ENCODE measurements at regions not wholly inside any gene's neighbourhood (a gene's known extent, or its start where the extent isn't known, plus 50 kb on each side); places are given as distances from the start of the nearest gene placed in this dataset.

GRCh38 chr17:71485426-71485825 lies 635.4 kb upstream of the SOX9 start:
- no peak overlapping the region for H3K27ac ChIP-seq
- TF ChIP-seq POLR2AphosphoS5 (IDR thresholded peaks at IDR 0.05) = no peak
- no peak for TF ChIP-seq POLR2A (IDR thresholded peaks at IDR 0.05)
- TF ChIP-seq EP300 (IDR thresholded peaks at IDR 0.05) = no peak
- TF ChIP-seq CTCF (IDR thresholded peaks at IDR 0.05) = no peak
- no peaks in the 10 kb centered on the region for H3K9me3 ChIP-seq
- no peaks in the 10 kb centered on the region for H3K4me1 ChIP-seq
- intact Hi-C loops (cut with DNase I; ENCODE audit: low total_unique reads) = no loop called here
- 92 to 98% (median 93%) methylated on average over 3 of the region's 3 CpGs for WGBS, 5 donors
- no peak overlapping the region for H3K4me3 ChIP-seq
- no peak for DNase-seq
- H3K27me3 ChIP-seq = no peaks in the 10 kb centered on the region
- no peaks in the 10 kb centered on the region for H3K36me3 ChIP-seq

DNA sequence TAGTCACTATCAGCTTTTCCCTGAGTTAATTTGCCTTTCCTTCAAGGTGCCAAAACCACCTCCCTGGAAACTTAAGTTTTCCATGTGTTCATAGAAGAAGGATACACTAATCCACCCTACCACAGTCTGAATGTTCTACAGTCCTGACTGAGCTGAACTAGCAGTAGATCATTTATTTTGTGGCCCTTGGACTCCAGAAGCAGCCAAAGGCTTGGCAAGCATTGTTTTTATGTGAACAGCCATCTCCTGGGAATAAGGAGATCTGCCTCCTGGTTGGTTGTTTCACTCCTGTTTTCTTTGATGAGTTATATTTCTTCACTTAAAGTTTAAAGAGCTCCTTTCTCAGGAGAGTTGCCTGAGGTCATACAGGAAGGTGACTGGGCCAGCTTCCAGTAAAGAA lies 634.6 kb upstream of the SOX9 start:
- Histone ChIP-seq H3K4me1 (no peaks in the 10 kb centered on the region), H3K36me3 (no peaks in the 10 kb centered on the region), H3K27ac (no peak overlapping the region), H3K9me3 (no peaks in the 10 kb centered on the region), H3K4me3 (no peak overlapping the region), H3K27me3 (no peaks in the 10 kb centered on the region)
- intact Hi-C loops (cut with DNase I; ENCODE audit: low total_unique reads) = no loop called here
- TF ChIP-seq POLR2AphosphoS5 (IDR thresholded peaks at IDR 0.05) (no peak), POLR2A (IDR thresholded peaks at IDR 0.05) (no peak), CTCF (IDR thresholded peaks at IDR 0.05) (no peak), EP300 (IDR thresholded peaks at IDR 0.05) (no peak)
- no peak for DNase-seq

DNA sequence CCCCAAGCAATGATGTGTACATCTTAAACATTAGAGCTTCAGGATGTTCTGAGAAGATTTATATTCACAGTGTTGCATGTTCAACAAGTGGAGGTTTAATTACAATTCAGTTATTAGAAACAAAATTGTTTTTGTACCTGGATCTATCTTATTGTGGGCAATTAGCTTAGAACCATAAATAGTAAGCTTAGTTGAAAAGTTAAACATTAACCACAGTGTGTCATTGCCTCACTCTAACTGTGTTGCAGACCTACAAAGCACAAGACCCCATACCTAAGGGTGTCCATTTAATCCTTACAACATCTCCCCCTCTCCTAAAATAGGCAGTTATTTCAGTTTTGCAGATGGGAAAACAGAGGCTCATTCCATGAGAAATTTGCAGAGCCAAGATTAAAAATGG lies 632.0 kb upstream of the SOX9 start:
- no peak overlapping the region for H3K4me3 ChIP-seq
- TF ChIP-seq EP300 (IDR thresholded peaks at IDR 0.05) (no peak), POLR2A (IDR thresholded peaks at IDR 0.05) (no peak), CTCF (IDR thresholded peaks at IDR 0.05) (no peak)
- intact Hi-C loops (cut with DNase I; ENCODE audit: low total_unique reads) = no loop called here
- no peaks in the 10 kb centered on the region for H3K36me3 ChIP-seq
- DNase-seq = no peak
- no peaks in the 10 kb centered on the region for H3K27me3 ChIP-seq
- H3K27ac ChIP-seq = no peak overlapping the region
- H3K4me1 ChIP-seq = no peaks in the 10 kb centered on the region
- no peaks in the 10 kb centered on the region for H3K9me3 ChIP-seq

- WGBS, 5 donors = 35 to 60% (median 53%) methylated on average over 2 of the region's 2 CpGs
- no peak for DNase-seq
- Histone ChIP-seq H3K36me3 (no peaks in the 10 kb centered on the region), H3K4me3 (no peak overlapping the region), H3K27me3 (no peaks in the 10 kb centered on the region), H3K27ac (no peak overlapping the region), H3K9me3 (no peaks in the 10 kb centered on the region), H3K4me1 (no peaks in the 10 kb centered on the region)
- TF ChIP-seq POLR2A (IDR thresholded peaks at IDR 0.05) (no peak), CTCF (IDR thresholded peaks at IDR 0.05) (no peak), POLR2AphosphoS5 (IDR thresholded peaks at IDR 0.05) (no peak), EP300 (IDR thresholded peaks at IDR 0.05) (no peak)
- intact Hi-C loops (cut with DNase I; ENCODE audit: low total_unique reads) = no loop called here
Observed at GRCh38 chr17:71494062-71494855, 626.6 kb upstream of the SOX9 start.

Measured in stomach (tissue), 8 donors.